A172 (cell line): ENCODE measurements at regions not wholly inside any gene's neighbourhood (a gene's known extent, or its start where the extent isn't known, plus 50 kb on each side); places are given as distances from the start of the nearest gene placed in this dataset.

Experiments used
- DNase-seq: peaks from one replicate; pipeline ENCODE4 v3.0.0-alpha.2; 2015; ENCODE audit warnings: low spot score

- peak; percentile 65 for DNase-seq
These were observed 201.3 kb upstream of the GALNT5 start for GRCh38 chr2:157056200-157056676.

GRCh38 chr2:157058161-157058560, 199.3 kb upstream of the GALNT5 start:
- no peak for DNase-seq

- DNase-seq, result no peak
These were observed 198.5 kb upstream of the GALNT5 start for GRCh38 chr2:157059036-157059435.

- DNase-seq, result no peak
These were observed 195.7 kb upstream of the GALNT5 start for GRCh38 chr2:157061799-157062198.

- no peak for DNase-seq
These were observed 189.9 kb upstream of the GALNT5 start for GRCh38 chr2:157067562-157067961.

- no peak for DNase-seq
These were observed 189.3 kb upstream of the GALNT5 start for GRCh38 chr2:157068237-157068636.

- no peak for DNase-seq
These were observed 181.6 kb upstream of the GALNT5 start for GRCh38 chr2:157075924-157076323.

- no peak for DNase-seq
These were observed 180.9 kb upstream of the GALNT5 start for GRCh38 chr2:157076526-157077161.

- DNase-seq, result no peak
These were observed 179.7 kb upstream of the GALNT5 start for GRCh38 chr2:157077753-157078350.

- DNase-seq, result no peak
These were observed 174.6 kb upstream of the GALNT5 start for GRCh38 chr2:157082950-157083349.

GRCh38 chr2:157085522-157085921, 172.0 kb upstream of the GALNT5 start:
- DNase-seq, result no peak

- no peak for DNase-seq
These were observed 170.0 kb upstream of the GALNT5 start for GRCh38 chr2:157087373-157088002.

GRCh38 chr2:157093666-157094065, 163.8 kb upstream of the GALNT5 start:
- DNase-seq, result no peak

- no peak for DNase-seq
These were observed 152.1 kb upstream of the GALNT5 start for GRCh38 chr2:157105372-157105771.

- DNase-seq, result no peak
These were observed 150.6 kb upstream of the GALNT5 start for GRCh38 chr2:157106950-157107349.

- DNase-seq, result no peak
These were observed 150.0 kb upstream of the GALNT5 start for GRCh38 chr2:157107460-157107859.

GRCh38 chr2:157107877-157108276, 149.6 kb upstream of the GALNT5 start:
- DNase-seq, result peak; percentile 49

GRCh38 chr2:157122776-157123175, 134.7 kb upstream of the GALNT5 start:
- no peak for DNase-seq

GRCh38 chr2:157124731-157125130, 132.8 kb upstream of the GALNT5 start:
- no peak for DNase-seq

GRCh38 chr2:157125685-157126084, 131.8 kb upstream of the GALNT5 start:
- DNase-seq, result no peak

- DNase-seq, result no peak
These were observed 130.1 kb upstream of the GALNT5 start for GRCh38 chr2:157127249-157128012.

- no peak for DNase-seq
These were observed 113.6 kb upstream of the GALNT5 start for GRCh38 chr2:157143901-157144300.
